GM18498 (cell line): ENCODE measurements at regions not wholly inside any gene's neighbourhood (a gene's known extent, or its start where the extent isn't known, plus 50 kb on each side); places are given as distances from the start of the nearest gene placed in this dataset.
A peak's percentile ranks its signal among the peaks of the same experiment; 100 is the strongest.

Experiments used
- ATAC-seq: cut with Tn5 transposase; IDR thresholded peaks from one replicate; pipeline ENCODE4 v1.9.1; 2021; ENCODE audit warnings: mild to moderate bottlenecking, moderate library complexity; ENCODE audit not compliant: unreplicated experiment

DNA sequence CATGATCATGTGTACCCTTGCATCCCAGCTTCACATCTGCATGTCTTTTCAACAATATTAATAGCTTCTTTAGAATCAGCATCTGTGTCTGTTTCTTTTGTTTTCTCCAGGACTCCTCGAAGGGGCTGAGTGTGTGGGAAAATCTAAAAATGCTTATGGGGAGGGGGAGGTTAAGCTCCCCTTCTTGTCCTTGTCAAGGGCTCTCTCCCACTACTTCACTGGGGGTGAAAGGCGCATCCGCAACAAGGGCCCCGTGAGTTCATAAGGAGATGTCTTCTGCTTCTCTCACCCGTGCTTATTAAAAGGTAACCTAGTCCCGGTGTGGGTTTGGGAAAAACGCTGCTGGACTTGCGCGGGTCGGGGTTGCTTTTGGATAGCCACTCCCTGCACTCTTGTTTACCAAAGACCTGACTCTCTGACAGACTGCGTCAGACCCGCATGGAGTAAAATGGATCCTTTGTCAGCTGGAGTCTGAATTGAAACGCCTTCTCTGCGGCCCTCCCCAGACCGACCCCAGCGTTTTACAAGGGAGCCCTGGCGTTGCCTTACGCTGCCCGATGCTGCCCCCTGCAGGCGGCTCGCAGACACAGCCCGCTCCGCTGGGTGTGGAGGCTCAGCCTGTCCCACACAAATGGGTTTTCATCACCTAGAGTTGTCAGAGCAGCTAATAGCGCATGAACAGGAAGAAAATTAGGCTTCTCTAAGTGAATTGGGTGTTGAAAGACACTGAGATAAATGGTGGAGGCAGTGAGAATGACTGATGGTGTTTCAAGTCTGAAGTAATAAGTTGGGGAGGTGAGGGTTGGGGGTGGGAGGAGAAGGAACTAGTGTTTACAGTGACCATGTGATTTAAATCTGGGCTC lies 53.8 kb downstream of the IER5 start:
- peak; percentile 77 for ATAC-seq

GRCh38 chr1:181143102-181143859 lies 54.8 kb downstream of the IER5 start:
- ATAC-seq: no peak

DNA sequence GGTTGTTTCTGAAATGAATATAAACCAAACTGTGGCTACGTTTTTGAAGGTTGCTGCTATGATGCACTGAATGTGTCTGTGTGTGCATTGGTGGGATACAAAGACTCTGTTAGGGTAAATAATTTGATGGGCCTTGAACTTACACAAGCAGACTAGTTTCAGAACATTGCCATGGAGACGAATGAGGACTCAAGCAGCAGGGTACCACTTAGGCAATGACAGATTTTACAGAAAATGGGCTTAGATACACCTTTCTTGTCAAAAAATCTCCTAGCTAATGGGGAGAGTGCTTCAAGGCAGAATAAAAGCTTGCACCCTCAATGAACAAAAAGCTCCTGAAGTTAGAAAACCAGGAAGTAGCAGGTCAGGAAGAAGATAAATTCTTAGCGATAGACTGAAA lies 55.7 kb downstream of the IER5 start:
- no peak for ATAC-seq

DNA sequence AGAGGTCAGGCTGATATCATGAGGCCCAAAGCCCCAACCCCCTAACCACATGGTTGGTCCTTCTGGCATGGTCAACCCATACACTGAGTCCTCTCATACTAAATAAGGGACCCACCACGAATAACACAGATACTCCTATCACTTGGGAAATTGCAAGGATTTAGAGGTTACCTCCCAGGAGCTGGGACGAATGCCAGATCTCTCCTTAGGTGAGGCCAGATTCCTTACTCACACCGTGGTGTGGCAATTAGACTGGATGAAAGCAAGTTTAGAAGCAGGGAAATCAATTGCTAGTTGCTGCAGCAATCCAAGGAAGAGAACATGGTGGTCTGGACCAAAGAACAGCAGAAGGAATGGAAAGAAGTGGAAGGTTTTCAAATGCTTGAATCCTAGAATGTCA lies 60.1 kb downstream of the IER5 start:
- ATAC-seq: no peak

DNA sequence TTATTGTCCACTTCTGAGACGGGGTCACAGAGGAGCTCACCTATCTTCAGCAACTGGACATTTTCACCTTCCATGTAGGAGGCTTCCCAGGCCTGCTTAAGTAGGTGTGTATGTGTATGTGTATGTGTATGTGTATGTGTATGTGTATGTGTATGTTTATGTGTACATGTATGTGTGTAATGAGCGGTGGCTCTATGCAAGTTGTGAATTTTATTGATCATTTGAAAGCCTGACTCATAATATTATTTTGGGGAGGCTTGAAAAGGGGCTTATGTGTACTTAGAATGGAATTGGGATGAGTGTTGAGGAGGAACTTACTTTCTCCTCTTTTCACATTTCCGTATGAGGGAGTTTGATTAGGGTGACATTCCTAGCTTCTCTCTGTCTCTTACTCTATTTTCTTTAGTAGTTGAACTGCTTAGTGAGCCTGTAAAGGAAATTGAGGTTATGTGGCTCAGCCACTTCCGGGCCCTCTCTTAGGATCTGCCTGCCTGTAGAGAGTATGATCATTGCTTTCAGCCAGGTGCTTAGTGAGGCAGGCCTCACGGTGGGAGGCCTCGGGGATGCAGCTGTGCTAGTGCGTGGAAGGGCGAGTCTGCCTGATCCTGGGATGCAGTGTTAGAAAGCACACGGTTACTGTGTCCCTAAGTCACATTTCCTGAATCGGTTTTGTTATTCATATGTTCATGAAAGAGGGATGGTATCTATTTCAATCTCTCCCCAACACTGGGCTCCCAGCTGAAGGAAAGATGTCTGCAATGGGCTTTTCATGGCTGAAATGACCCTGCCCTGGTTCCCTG lies 61.0 kb downstream of the IER5 start:
- ATAC-seq: peak; percentile 79

- ATAC-seq: no peak
Measured at GRCh38 chr1:181150273-181150672, 61.8 kb downstream of the IER5 start.

DNA sequence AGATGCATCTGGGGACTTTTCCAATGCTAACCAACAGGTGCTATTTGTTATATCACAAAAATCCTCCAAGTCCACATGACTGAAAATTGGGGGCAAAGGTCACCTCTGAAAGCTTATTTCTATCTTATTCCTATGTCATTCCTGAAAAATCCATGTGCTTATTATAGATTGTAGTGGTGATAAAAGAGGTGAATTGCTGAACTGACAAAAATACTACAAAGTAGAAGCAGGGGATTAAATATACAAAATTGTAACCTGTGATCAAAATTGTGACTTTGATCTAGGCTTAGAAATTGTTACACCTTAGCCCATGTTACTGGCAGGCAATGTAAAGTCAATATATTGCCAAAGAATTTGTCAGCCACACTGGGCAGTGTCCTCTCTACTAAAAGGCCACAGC lies 62.3 kb downstream of the IER5 start:
- no peak for ATAC-seq

- ATAC-seq: peak; percentile 33
Measured at GRCh38 chr1:181151378-181152326, 63.2 kb downstream of the IER5 start.

DNA sequence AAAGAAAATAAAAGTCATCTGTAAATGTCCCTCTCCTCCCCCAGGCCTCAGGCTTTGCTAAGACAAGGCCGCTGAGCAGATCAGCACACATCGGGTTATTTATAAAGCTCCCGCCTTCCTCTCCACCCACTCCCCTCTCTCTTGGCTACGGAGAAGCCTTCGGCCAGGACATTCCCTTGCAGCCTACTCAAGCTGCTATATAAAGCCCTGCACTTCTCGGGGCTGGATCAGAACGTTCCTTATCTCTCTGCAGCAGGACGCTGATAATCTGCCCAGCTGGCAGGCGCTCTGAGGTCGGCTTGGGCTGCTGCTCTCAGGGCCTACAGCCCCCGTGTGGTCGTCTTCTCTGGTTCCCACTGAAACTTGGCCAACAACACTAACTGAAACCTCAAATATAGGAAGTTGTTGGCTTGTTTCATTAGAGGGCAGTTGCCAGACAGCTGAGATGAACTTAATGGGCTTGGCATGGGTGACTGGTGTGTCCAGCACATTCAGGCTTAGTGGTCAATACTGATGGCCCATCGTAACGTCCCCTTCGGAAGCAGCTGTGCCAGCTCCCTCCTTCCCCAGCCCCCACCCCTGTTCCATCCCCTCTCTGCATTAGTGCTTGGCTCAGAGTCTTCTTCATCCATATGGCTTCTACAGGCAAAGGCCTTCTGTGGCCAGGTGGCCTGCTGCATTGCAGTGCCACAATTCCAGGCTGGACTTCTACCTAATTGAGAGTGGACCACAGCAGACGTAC lies 64.6 kb downstream of the IER5 start:
- peak; percentile 77 for ATAC-seq

- ATAC-seq: no peak
Measured at GRCh38 chr1:181153634-181153961, 65.1 kb downstream of the IER5 start.

DNA sequence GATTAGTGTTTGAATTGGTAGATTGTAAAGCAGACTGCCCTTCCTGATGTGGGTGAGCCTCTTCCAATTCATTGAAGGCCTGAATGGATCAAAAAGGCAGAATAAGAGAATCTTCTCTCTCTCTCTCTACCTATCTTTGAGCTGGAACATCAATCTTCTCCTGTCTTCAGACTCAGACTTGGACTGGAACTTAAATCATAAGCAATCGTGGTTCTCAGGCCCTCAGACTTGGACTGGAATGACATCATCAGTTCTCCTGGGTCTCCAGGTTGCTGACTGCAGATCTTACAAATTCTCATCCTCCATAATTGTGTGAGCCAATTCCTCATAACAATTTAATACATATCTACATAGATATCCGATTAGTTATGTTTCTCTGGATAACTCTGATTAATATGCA lies 66.8 kb downstream of the IER5 start:
- no peak for ATAC-seq

DNA sequence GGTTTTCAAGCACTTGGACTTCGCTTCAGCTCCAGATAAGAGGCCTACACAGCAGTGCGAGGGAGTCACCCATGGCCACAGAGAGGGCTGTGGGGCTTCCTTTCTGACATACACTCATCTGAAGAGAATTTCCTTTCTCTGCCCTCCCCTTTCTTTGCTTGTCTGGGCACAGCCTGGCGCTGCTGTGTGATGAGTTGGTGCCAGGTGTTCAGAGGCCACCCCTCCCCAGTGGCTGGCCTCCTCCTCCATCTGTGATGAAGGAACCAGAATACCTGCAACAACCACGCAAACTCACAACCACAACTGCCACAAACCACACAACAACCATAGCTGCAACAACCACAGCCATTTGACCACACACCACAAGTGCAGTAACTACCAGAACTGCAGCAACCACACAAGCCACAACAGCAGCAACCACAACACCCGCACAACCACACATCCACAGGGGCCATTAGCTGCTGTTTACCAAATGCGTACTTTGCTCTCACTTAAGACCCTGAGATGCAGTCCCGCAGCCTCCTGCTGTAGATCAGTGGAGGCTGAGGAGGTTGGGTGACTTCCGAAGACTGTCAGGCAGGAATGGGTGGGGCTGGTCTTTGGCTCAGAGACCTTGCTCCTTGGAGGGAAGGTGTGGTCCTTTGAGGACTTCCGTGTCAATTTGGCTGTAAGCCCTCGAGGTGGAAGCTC lies 71.1 kb downstream of the IER5 start:
- no peak for ATAC-seq

DNA sequence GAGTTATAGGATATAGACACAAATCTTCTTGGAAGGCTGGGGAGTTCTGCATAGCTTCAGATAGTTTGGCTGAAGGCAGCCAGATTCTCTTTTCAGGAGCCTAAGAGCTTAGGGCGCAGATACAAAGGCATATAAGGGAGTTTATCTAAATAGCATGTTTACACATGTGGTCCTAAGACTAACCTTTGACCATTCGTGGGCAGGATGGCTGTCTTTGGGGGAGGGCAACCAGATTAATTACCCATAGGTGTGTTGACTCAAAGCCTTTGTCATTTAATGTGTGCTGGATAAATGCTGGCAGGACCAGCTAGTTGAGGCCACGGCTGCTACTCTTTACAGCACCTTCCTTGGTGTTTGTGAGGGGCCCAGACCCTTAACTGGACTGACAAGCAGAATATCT lies 71.8 kb downstream of the IER5 start:
- no peak for ATAC-seq

DNA sequence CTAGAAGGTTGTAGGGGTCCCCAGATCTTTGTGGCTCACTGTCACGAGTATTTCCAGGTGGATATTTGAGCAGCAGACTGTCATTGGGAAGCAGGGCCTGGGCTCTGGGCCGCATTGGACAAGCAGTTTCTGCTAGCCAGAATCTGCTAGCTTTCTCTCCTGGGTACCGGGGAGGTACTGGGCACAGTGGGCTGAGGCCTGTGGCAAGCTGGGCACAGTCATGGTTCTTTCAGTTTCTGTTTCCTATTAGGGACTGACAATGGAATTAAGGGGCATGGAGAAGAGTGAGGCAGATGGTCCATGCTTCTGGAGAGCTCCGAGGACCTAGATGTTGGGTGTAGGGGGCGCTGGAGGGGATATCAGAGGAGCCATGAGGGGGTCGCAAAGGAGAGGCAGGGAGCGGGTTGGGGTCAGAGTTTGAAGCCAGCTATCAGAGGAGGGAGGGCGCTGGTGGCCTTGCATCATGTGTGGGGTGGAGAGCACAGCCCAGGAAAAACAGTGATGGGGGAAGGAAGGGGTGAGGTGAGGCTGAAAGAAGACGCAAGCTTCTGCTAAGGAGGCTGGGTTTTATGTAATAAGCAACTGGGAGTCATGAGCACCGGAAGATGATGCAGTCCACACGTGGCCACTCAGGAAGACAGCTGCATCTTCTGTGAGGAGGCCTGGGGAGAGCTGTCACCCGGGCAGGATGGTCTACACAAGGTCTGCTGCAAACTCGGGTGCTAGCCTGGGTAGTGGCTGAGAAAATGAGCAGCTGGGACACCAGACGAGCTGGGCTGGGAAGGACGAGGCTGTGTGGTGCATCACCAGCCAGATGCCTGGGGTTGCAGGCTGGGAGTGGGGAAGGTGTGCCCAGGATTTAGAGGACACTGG lies 72.7 kb downstream of the IER5 start:
- ATAC-seq: no peak

GRCh38 chr1:181163662-181164061 lies 75.2 kb downstream of the IER5 start:
- ATAC-seq: no peak

- peak; percentile 95 for ATAC-seq
Measured at GRCh38 chr1:181166377-181167196, 78.1 kb downstream of the IER5 start.

- ATAC-seq: no peak
Measured at GRCh38 chr1:181169281-181169865, 80.9 kb downstream of the IER5 start.
